ENCODE measurements at regions not wholly inside any gene's neighbourhood (a gene's known extent, or its start where the extent isn't known, plus 50 kb on each side); places are given as distances from the start of the nearest gene placed in this dataset.

DNA sequence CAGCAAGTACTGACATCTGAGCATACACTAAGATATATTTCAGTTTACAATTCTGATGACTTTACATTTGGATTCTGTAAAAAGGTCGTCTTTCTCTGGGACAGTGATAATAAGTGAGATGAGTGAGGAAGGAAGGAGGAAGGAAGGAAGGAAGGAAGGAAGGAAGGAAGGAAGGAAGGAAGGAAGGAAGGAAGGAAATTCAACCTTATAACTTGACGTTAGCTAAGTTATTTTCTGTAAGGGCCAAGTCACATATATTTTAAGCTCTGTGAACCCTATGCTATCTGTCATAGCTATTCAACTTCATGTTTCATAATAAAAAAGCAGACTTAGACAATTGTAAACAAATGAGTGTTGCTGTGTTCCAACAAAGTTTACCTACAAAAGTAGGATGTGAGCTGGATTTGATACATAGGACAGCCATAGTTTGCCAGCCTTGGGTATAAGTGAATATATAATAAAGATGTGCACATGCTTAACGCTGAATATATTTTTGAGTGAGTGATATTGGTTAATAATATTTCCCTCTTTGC, 753.0 kb upstream of the NDST4 start:
- Histone ChIP-seq H4K91ac (ENCODE audit: insufficient read length, low read depth, low read length) (no peak overlapping the region), H2BK12ac (ENCODE audit: insufficient read length, low read depth, low read length) (no peak overlapping the region), H3K79me2 (ENCODE audit: insufficient read depth, low read length) (no peaks in the 10 kb centered on the region), H3K27ac (ENCODE audit: insufficient read length, low read depth, low read length) (no peak overlapping the region), H2BK20ac (ENCODE audit: low read depth, low read length, poor library complexity, severe bottlenecking) (no peak overlapping the region), H3K27me3 (ENCODE audit: insufficient read depth, low read length) (no peaks in the 10 kb centered on the region), H3K9ac (ENCODE audit: extremely low read depth, insufficient read length, low read length) (no peak overlapping the region), H3K14ac (ENCODE audit: insufficient read depth, low read length) (no peak overlapping the region), H4K20me1 (ENCODE audit: control insufficient read depth, insufficient read depth, insufficient read length) (no peaks in the 10 kb centered on the region), H3K4me1 (ENCODE audit: insufficient read depth, low read length) (no peaks in the 10 kb centered on the region), H2AFZ (ENCODE audit: low read length) (no peak overlapping the region), H3T11ph (ENCODE audit: low read length) (no peak overlapping the region), H3K4me2 (ENCODE audit: insufficient read depth, insufficient read length, low read length) (no peak overlapping the region), H3K23me2 (ENCODE audit: insufficient read length, low read depth, low read length, poor library complexity, severe bottlenecking) (no peaks in the 10 kb centered on the region), H2BK15ac (ENCODE audit: low read depth, low read length) (no peak overlapping the region), H3K4ac (ENCODE audit: low read depth, low read length) (no peak overlapping the region), H3K23ac (ENCODE audit: insufficient read length, low read depth, low read length) (no peak overlapping the region), H4K5ac (ENCODE audit: insufficient read length, low read depth, low read length) (no peak overlapping the region), H2BK120ac (ENCODE audit: low read depth, low read length, poor library complexity, severe bottlenecking) (no peak overlapping the region), H2BK5ac (ENCODE audit: insufficient read length, low read length) (no peak overlapping the region), H2AK5ac (ENCODE audit: insufficient read length, low read length) (no peak overlapping the region), H3K9me3 (ENCODE audit: control insufficient read depth, low read depth, low read length) (no peaks in the 10 kb centered on the region), H3K18ac (ENCODE audit: insufficient read length, low read depth, low read length) (no peak overlapping the region), H4K8ac (replicated peaks; ENCODE audit: insufficient read length, low read depth, low read length) (no peak overlapping the region), H3K56ac (ENCODE audit: insufficient read length, low read depth, low read length) (no peak overlapping the region), H3K79me1 (ENCODE audit: insufficient read depth, low read depth, low read length, poor library complexity, severe bottlenecking) (no peaks in the 10 kb centered on the region)
- H3K27me3 Mint-ChIP-seq (ENCODE audit: low read depth): no peaks in the 10 kb centered on the region
- H3K9me3 Mint-ChIP-seq: no peaks in the 10 kb centered on the region; a peak in 1 of 5 replicates
- no peak for DNase-seq
- no peak overlapping the region for H3K4me3 Mint-ChIP-seq
- no peaks in the 10 kb centered on the region for H3K4me1 Mint-ChIP-seq
- TF ChIP-seq, protein P1, sequence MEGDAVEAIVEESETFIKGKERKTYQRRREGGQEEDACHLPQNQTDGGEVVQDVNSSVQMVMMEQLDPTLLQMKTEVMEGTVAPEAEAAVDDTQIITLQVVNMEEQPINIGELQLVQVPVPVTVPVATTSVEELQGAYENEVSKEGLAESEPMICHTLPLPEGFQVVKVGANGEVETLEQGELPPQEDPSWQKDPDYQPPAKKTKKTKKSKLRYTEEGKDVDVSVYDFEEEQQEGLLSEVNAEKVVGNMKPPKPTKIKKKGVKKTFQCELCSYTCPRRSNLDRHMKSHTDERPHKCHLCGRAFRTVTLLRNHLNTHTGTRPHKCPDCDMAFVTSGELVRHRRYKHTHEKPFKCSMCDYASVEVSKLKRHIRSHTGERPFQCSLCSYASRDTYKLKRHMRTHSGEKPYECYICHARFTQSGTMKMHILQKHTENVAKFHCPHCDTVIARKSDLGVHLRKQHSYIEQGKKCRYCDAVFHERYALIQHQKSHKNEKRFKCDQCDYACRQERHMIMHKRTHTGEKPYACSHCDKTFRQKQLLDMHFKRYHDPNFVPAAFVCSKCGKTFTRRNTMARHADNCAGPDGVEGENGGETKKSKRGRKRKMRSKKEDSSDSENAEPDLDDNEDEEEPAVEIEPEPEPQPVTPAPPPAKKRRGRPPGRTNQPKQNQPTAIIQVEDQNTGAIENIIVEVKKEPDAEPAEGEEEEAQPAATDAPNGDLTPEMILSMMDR (conservative IDR thresholded peaks at IDR 0.05): no peak
- no peak overlapping the region; a peak in 1 of 7 replicates for H3K27ac Mint-ChIP-seq
- no peaks in the 10 kb centered on the region for H3K36me3 Mint-ChIP-seq (ENCODE audit: insufficient read depth in 1 of 3, low read depth in 3 of 3)
- WGBS (ENCODE audit: extremely low coverage, insufficient read length, low lambda C conversion rate): no CpG with 5 or more reads among the region's 3 CpGs
